Prostate gland (tissue), 2 donors: ENCODE measurements at regions not wholly inside any gene's neighbourhood (a gene's known extent, or its start where the extent isn't known, plus 50 kb on each side); places are given as distances from the start of the nearest gene placed in this dataset.

Experiments used
- DNase-seq: peaks from one replicate; pipeline ENCODE4 v3.0.0-alpha.2; 2019; ENCODE audit warnings: low spot score
- H3K27ac ChIP-seq, 2 donors: fragments of 200-600 bp; sonication (generic); 2 replicates each; pipeline ENCODE4 v1.5.1; 2017 to 2019
- H3K27me3 ChIP-seq: fragments of 200-600 bp; sonication (generic); replicated peaks from 2 replicates; pipeline ENCODE4 v1.5.1; 2019; ENCODE audit not compliant: insufficient read depth
- H3K36me3 ChIP-seq, 2 donors: fragments of 200-600 bp; sonication (generic); 1 replicate in 1 of 2; 2 replicates in 1 of 2; pipeline versions ENCODE4 v1.5.1 to v1.8.1; 2017 to 2019
- H3K4me1 ChIP-seq: fragments of 200-600 bp; sonication (generic); replicated peaks from 2 replicates; pipeline ENCODE4 v1.5.1; 2019
- H3K4me3 ChIP-seq, 2 donors: fragments of 200-600 bp; sonication (generic); 2 replicates each; pipeline ENCODE4 v1.5.1; 2017 to 2019
- H3K9me3 ChIP-seq: fragments of 200-600 bp; sonication (generic); 2 replicates; pipeline ENCODE4 v1.5.1; 2017
- POLR2A ChIP-seq: fragments of 450-650 bp; IDR thresholded peaks from one replicate; pipeline ENCODE4 v1.6.1; 2016; ENCODE audit warnings: antibody characterized with exemption, mild to moderate bottlenecking
- POLR2AphosphoS5 ChIP-seq: sonication (generic); formaldehyde crosslinking; IDR thresholded peaks from one replicate; pipeline ENCODE4 v1.6.1; 2017; ENCODE audit warnings: antibody characterized with exemption
- WGBS: methylation state at CpG from one replicate; pipeline ENCODE4 v1.1.5; 2018; 5-methylcytosine and 5-hydroxymethylcytosine counted together
- intact Hi-C: fragments of 100-400 bp; cut with DNase I; formaldehyde crosslinking; loops from one replicate; pipeline ENCODE4 v1.14.2; 2022
- TF ChIP-seq, protein P1 (sequence below), 4 experiments: fragments of 200-600 bp in 2 of 4; fragments of 450-650 bp in 2 of 4; sonication (generic) in 2 of 4; IDR thresholded peaks; 1 replicate in 3 of 4; 2 replicates in 1 of 4; pipeline ENCODE4 v1.5.1; 2016 to 2019; ENCODE audit warnings: antibody characterized with exemption in 4 of 4, mild to moderate bottlenecking in 2 of 4, moderate library complexity in 2 of 4

GRCh38 chr2:104432991-104433390 is 420.9 kb upstream of the POU3F3 start:
- H3K27ac ChIP-seq, result no peak overlapping the region
- TF ChIP-seq, protein P1, sequence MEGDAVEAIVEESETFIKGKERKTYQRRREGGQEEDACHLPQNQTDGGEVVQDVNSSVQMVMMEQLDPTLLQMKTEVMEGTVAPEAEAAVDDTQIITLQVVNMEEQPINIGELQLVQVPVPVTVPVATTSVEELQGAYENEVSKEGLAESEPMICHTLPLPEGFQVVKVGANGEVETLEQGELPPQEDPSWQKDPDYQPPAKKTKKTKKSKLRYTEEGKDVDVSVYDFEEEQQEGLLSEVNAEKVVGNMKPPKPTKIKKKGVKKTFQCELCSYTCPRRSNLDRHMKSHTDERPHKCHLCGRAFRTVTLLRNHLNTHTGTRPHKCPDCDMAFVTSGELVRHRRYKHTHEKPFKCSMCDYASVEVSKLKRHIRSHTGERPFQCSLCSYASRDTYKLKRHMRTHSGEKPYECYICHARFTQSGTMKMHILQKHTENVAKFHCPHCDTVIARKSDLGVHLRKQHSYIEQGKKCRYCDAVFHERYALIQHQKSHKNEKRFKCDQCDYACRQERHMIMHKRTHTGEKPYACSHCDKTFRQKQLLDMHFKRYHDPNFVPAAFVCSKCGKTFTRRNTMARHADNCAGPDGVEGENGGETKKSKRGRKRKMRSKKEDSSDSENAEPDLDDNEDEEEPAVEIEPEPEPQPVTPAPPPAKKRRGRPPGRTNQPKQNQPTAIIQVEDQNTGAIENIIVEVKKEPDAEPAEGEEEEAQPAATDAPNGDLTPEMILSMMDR (IDR thresholded peaks at IDR 0.05), result no peak
- TF ChIP-seq POLR2A (no peak), POLR2AphosphoS5 (no peak)
- 94% methylated on average over 2 of the region's 2 CpGs for WGBS
- no peaks in the 10 kb centered on the region for H3K27me3 ChIP-seq
- no peak overlapping the region for H3K4me3 ChIP-seq
- no peak for DNase-seq
- H3K4me1 ChIP-seq, result no peaks in the 10 kb centered on the region
- H3K36me3 ChIP-seq, result no peaks in the 10 kb centered on the region
- H3K9me3 ChIP-seq, result no peaks in the 10 kb centered on the region
- intact Hi-C loops, result no loop called here

- Histone ChIP-seq H3K27me3 (no peaks in the 10 kb centered on the region), H3K4me1 (no peaks in the 10 kb centered on the region), H3K36me3 (no peaks in the 10 kb centered on the region), H3K9me3 (no peaks in the 10 kb centered on the region), H3K27ac (no peak overlapping the region), H3K4me3 (no peak overlapping the region)
- DNase-seq, result no peak
- WGBS, result 92% methylated on average over 3 of the region's 3 CpGs
- intact Hi-C loops, result no loop called here
- TF ChIP-seq, protein P1 (IDR thresholded peaks at IDR 0.05), result no peak
- TF ChIP-seq POLR2A (no peak), POLR2AphosphoS5 (no peak)
Observed at GRCh38 chr2:104433657-104434056, 420.3 kb upstream of the POU3F3 start.

GRCh38 chr2:104434318-104434792 is 419.6 kb upstream of the POU3F3 start:
- TF ChIP-seq POLR2AphosphoS5, result no peak
- no peak for TF ChIP-seq POLR2A
- TF ChIP-seq, protein P1 (IDR thresholded peaks at IDR 0.05), result no peak
- DNase-seq, result peak; percentile 9
- WGBS, result 7% methylated on average over 13 of the region's 13 CpGs
- intact Hi-C loops, result no loop called here
- H3K36me3 ChIP-seq, result no peaks in the 10 kb centered on the region
- H3K27ac ChIP-seq, result no peak overlapping the region
- H3K27me3 ChIP-seq, result no peaks in the 10 kb centered on the region
- H3K4me3 ChIP-seq, result no peak overlapping the region
- H3K9me3 ChIP-seq, result no peaks in the 10 kb centered on the region
- H3K4me1 ChIP-seq, result no peaks in the 10 kb centered on the region

- no peaks in the 10 kb centered on the region for H3K36me3 ChIP-seq
- no peak for DNase-seq
- no peak overlapping the region for H3K27ac ChIP-seq
- no peaks in the 10 kb centered on the region for H3K27me3 ChIP-seq
- intact Hi-C loops, result no loop called here
- H3K4me3 ChIP-seq, result no peak overlapping the region
- 68% methylated on average over 3 of the region's 3 CpGs for WGBS
- no peaks in the 10 kb centered on the region for H3K9me3 ChIP-seq
- no peaks in the 10 kb centered on the region for H3K4me1 ChIP-seq
- TF ChIP-seq POLR2AphosphoS5, result no peak
- no peak for TF ChIP-seq POLR2A
- TF ChIP-seq, protein P1 (IDR thresholded peaks at IDR 0.05), result no peak
Observed at GRCh38 chr2:104434966-104435365, 418.9 kb upstream of the POU3F3 start.

DNA sequence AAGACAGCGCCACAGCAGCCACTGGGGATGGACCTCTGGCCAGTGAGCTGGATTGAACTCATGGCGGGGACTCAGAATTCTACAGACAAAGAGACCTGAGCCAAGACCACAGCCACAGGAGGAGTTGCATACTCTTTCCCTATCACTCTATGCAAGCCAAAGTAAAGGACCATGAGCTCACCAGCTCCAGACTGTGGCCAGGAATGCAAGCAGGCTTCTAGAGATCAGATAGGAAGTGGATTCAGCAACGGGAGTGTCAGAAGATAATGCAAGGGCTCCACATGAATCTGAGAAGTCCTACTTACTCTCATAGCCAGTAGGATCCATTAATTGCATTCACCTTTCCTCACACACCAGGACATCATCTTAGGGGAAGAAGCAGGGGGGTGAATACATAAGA is 415.4 kb upstream of the POU3F3 start:
- WGBS, result 86% methylated on average over 3 of the region's 3 CpGs

More for the DNA sequence above, 415.4 kb upstream of the POU3F3 start:
- TF ChIP-seq, protein P1 (IDR thresholded peaks at IDR 0.05), result no peak
- TF ChIP-seq POLR2AphosphoS5 (no peak), POLR2A (no peak)
- Histone ChIP-seq H3K4me3 (no peak overlapping the region), H3K27me3 (no peaks in the 10 kb centered on the region), H3K9me3 (no peaks in the 10 kb centered on the region), H3K36me3 (no peaks in the 10 kb centered on the region), H3K27ac (no peak overlapping the region), H3K4me1 (no peaks in the 10 kb centered on the region)
- DNase-seq, result no peak
- intact Hi-C loops, result no loop called here
